Hematopoietic multipotent progenitor cell (in vitro differentiated cells): ENCODE measurements at regions not wholly inside any gene's neighbourhood (a gene's known extent, or its start where the extent isn't known, plus 50 kb on each side); places are given as distances from the start of the nearest gene placed in this dataset.

Experiments
- DNase-seq, 3 donors: peaks; one replicate each; pipeline ENCODE4 v3.0.0-alpha.2; 2011 to 2015; ENCODE audit warnings: low read depth in 2 of 3, low spot score in 2 of 3

DNA sequence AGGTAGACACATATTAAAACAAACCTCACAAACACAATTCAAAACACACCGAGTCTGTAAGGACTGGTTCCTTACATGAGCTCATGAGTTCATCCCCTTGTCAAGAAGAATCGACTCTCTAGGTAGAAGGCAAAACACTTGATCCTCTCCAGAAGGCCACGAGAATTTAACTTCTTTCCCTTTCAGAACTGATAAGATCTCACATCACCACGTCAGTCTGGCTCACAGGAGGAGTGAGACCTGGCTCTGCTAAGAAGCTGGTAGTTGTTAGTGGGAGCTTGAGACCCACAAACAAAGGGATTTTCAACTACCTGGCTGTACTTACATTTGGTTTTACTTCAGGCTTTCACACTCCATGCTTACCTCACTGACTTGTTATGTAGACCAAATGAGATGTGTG lies 459.2 kb downstream of the ARHGEF28 start:
- peak in 1 of 3 donors; percentile 4 for DNase-seq

DNA sequence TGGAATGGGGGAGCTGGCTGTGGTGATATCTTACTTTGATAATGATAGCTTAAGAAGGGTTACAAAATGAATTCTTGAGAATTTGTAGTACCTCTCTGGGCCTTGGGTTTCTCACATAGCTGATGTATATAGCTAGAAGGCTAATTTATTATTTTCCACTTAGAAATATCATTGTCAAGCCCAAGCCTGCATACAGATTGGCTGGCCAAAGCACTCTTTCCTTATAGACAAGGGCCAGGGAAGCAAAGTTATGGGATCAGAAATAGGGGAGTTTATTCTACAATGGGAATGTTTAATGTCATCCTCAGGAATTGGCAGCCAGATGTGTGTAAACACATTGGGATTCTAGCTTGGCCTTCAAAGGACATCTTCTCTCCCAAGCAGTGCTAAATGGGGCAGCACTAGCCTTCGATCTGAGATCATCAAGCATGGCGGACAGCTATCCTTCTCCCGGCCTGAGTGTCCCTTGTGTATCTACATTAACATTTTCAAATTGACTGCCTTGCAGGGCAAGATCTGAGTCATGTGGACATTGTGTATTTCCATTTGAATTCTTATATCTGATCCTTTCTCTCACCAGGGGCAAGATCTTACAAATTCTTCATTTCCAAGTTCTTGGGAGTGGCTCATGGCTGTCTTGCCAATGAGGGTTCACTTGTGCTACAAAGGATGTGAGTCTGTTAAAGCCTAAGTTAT lies 457.2 kb downstream of the ARHGEF28 start:
- DNase-seq: no peak

DNA sequence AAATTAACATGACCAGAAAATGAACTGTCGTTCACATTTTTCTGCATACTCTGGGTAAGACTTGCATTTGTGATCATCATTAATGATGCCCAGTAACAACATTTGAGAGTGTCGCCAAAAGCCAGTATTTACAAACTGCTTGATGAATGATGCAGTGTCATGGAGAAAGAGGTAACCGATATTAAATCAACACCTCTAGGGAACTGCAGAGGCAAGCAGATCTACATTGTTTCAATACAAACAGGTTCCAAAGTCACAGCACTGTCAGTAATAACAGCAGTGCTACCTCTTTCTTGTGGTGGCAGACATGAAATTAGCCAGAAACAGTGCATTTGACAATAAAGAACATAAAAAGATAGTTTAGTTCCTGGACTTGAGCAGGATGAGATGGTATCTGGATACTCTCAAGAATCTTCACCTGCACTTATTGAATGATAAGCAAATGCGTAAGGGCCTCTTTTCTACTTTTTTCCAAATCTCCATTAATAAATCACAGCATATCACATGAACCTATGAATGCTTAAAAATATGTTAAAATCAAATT lies 456.6 kb downstream of the ARHGEF28 start:
- no peak for DNase-seq

DNA sequence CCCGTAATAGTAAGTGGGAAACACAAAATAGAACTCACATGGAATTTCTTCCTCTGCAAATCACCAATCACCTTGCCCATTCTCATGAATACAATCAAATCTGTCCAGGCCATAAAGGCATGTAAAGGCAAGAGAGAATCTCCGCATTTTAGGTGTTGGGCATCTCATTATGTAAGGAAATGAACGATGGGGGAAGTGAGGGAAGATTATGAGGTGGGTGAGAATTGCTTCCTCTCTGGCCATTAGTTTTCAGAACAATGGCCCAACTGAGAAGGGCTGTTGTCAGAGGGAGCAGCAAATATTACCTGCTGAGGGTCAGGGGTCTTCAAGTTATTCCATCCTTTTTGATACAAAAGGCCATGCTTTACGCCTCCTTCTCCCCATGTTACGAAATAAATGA lies 455.1 kb downstream of the ARHGEF28 start:
- no peak for DNase-seq

DNA sequence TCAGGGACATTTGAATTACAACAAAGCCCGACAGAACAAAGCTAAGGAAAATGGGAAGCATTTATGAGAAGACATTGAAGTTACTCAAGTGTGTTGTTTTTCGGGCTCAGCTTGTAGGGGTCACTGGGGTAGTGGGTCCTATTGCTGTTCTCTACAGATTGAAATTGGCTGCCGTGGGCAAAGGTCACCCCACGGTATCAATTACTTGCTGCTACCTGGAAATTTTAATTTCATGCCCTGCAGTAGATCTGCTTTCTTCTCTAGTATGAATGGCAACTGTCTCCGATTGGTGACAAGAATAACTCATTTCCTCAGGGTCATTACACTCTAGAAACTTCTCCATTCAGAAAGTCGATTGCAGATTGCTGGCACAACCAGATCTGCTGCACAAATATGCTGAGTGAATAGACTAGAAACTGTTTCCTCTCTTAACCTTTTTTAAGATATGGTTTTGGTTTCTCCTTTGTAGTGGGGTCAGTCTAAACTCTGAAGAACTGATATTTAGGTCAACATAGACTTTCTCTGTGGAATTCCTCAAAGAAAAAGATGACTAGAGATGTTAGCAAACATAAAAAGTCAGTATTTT lies 454.1 kb downstream of the ARHGEF28 start:
- DNase-seq: no peak

DNA sequence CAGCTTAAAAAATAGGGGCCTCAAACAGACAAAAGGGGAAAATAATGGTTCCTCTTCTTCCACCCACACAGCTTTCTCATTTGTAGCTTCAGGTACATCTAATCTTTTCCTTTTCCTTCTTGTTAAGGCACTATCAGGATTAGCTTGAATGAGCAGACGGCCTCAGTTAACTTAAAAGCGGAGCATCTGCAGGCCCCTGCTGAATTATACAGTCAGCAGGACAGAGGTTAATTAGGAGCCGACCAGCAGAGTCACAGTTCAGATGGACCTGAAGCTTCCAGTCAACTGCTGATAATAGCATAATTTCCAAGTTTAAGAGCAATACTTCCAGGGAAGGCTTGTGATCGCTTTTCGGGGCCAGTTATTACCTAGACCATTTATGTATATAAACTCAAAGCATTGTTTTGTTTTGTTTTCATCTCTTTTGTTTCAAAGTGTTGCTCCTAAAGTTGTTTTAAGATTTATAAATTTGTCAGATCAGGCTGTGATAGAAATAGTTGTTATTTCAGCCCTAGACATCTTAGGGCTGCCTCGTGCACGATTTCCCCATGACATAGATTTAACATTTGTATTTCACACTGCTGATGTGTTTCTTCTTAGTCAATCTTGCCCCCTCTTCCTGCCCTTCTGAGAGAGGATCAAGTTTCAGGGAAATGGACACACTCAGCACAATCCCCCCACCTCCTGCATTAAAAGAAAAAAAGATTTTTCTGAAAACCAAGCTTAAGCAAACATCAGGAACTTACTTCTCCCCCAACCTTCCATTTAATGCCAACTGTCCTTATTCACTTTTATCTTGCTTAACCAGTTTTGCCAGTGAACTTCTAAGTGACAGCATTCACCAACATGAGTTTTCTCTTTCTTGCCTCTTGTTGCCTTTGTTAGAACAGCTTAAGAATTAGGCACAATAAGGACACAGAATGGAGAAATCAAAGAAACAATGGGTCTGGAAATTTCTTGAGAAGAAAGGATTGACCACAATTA lies 449.8 kb downstream of the ARHGEF28 start:
- DNase-seq: no peak

DNA sequence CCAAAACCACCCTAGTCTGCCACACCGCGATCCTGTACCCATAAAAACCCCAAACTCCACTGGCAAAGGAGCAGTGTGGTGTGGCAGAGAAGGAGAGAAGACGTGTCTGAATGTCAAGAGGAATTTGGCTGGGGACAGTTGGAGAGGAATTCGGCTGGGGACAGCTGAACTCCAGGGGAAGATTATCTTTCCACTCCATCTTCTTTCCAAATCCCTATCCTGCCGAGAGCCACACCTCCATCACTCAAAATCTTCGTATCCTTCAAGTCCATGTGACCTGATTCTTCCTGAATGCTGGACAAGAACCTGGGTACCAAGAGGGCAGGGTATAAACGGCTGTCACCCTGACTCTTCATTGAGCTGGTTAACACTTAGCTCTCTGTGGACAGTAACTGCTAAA lies 448.1 kb downstream of the ARHGEF28 start:
- DNase-seq: no peak

DNA sequence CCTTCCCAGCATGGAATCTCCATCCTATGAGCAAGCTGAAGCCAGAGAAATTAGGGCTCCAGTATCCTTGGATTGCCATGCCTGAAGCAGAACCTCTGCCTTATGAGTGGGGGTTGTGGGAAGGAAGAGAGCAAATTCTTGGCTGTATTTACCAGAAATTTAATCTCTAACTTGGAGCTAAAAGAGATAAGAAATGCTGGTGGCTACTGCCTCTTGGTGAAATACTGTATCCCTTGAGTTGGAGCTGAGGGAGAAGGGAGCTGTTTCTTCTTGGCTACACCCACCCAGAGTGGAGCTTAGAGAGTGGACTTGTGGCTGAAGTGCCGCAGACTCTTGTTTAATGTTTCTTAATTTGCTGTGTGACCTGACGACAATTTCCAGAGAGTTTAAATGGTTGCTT lies 447.3 kb downstream of the ARHGEF28 start:
- no peak for DNase-seq

DNA sequence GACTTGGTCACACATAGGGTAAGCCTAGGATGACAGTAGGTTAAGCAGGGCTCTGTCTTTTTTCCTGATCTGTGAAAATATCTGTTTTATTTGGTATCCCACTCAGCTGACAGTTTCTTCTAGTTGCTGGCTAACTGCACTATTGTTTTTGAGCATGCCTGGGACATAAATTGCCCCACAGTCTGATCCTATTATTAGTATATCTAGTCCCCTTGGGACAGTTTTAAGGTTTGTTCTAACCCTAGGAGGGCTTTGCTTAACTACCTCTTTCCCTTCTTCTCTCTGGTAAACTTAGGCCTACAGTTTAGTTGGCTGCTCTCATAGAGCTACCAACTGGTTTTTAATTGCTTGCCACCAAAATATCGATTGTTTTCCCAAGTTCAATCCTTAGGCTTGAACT lies 446.6 kb downstream of the ARHGEF28 start:
- DNase-seq: no peak

DNA sequence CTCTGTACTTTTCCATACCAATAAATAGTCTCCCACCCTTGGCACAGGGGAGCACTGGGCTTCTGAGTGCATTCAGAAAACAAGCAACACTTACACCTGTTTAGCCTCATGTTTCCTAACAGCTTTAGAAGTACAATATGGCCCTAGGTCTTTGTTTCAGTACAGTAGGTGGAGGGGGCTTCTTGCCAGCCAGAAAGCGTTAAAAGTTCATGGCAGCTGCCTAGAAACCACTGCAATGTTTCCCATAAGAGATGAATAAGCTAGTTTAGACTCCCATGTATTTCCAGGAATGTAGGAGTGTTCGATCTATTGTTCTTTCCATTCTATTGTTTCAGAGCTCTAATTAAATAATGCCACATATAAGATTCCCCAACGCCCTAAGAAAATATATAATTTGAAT lies 444.8 kb downstream of the ARHGEF28 start:
- DNase-seq: no peak

DNA sequence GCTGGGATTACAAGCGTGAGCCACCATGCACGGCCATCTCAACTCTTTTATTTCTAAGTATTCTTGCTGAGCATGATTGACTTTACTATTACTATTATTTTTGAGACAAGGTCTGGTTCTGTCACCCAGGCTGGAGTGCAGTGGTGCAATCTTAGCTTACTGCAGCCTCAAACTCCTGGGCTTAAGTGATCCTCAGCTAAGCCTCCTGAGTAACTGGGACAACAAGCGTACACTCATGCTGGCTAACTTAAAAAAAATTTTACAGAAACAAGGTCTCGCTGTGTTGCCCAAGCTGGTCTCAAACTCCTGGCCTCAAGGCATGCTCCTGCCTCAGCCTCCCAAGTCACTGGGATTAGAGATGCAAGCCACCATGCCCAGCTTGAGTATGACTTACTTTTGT lies 443.7 kb downstream of the ARHGEF28 start:
- DNase-seq: no peak

DNA sequence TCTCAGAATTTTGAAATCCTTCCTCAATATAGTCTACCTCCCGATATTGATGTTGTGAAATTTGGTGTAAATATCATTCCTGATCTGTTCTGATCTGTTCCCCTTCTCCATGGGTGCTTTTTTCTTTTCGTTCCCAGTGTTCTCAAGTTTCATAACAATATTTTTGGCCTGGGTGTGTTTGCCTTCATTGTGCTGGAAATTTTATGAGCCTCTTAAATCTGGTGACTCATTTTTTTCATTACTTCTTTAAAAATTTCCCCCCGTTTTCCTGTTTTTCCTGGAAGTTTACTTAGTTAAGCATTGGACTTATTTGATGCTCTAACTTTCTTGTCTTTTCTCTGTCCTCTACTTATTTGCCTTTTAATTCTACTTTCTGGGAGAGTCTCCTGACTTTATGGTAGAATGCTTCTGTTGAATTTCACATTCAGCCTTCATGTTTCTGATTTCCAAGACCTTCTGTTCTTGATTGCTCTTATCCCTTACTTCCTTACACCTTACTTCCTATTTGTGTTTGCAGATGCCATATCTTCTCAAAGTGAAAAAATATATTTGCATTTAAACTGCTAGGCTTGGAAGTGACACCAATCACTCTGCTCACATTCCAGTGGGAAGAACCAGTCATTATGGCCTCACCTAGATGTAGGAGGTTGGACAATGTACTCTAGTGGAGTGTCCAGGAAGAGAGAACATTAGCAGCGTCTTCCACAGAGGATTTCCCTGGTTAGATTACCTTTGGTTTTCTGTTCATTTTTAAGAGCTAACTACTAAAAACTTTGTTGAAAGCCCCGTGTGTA lies 441.9 kb downstream of the ARHGEF28 start:
- DNase-seq: no peak

DNA sequence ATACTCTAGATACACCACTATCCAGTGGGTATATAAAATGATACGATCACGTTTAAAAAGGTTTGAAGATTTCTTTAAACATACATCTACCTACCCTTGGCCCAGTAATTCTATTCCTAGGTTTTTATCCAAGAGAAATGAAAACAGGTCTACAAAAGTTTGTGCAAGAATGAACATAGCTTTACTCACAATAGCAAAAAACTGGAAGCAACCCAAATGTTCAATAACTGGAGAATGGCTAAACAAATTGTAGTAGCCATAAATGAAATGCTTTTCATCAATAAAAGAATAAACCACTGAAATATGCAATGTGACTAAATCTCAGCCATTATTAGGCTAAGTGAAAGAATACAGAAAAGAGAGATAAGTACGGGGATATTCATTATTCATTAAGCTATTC lies 438.9 kb downstream of the ARHGEF28 start:
- no peak for DNase-seq

DNA sequence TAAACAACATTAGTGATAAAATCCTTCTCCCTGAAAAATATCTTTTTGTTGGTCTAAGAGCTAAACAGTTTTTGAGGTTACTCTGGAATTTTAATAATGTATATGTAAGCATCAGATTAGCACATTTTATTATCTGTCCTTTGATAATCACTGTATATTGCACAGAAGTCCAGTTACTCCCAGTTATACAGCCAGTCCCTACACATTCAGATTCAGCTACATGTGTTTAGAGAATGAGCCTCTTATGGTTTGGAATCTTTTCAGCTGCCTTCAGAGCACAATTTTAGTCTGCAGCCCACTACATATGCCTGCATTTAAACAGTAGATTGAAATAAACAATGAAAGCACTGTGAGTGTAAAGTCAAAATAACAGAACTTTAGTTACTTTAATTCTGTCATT lies 438.2 kb downstream of the ARHGEF28 start:
- DNase-seq: no peak

DNA sequence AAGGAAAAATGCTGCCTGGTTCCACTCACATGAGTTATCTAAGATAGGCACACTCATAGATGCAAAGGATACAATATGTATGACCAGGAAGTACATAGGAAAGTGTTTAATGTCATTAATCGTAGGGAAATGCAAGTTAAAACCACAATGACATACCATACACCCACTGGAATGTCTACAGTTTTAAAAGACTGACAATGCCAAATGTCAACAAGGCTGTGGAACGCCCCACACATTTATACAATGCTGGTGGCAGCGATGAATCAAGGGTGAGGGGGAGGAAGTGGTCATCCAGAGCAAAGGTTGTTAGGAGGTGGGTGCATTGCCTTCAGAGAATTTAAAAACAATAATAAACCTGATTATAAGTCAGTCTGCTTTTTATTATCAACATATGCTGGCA lies 437.8 kb downstream of the ARHGEF28 start:
- no peak for DNase-seq

DNA sequence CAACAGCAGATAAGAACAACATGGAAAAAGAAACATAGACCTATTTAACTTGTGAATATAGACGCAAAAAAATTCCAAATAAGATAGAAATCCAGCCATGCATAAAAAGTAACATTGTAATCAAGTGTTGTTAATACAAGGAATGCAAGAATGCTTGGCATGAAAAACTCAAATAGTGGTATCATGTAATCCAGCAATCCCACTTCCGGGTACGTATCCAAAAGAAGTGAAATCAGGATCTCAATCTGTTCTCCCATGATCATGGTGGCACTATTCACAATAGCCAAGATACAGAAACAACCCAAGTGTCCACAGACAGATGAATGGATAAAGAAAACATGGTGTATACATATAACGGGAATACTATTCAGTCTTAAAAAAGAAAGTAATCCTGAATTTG lies 437.4 kb downstream of the ARHGEF28 start:
- DNase-seq: no peak

DNA sequence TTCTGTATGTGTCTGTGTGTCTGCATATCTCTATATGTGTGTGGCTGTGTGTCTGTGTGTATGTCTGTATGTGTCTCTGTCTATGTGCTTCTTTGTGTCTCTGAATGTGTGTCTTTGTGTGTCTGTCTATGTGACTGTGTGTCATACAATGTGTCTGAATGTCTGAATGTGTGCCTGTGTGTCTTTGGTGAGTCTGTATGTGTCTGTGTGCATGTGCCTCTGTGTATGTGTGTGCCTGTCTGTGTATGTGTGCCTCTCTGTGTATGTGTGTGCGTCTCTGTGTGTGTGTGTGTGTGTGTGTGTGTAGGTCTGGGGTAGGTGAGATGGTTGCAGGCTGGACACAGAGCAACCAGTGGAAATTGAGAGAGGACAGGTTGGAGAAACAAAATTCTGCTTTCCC lies 435.3 kb downstream of the ARHGEF28 start:
- DNase-seq: no peak

DNA sequence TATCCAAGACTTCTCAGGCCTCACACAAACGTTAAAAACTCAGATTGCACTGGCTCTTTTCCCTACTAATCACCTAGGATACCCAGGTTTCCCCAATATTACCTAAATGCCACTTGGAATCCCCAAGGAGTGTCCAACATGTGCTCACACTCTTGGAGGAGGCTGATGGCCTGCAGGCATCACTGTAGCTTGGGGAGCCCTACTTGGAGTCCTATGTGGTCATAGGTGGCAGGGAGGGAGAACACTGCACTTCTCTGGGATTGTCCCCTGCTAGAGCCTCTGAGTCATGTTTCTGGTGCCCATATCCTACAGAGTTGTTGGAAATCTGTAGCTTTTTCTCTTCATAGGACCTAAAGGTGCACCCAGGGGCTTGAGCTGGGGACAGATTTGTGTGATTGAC lies 433.7 kb downstream of the ARHGEF28 start:
- no peak for DNase-seq

DNA sequence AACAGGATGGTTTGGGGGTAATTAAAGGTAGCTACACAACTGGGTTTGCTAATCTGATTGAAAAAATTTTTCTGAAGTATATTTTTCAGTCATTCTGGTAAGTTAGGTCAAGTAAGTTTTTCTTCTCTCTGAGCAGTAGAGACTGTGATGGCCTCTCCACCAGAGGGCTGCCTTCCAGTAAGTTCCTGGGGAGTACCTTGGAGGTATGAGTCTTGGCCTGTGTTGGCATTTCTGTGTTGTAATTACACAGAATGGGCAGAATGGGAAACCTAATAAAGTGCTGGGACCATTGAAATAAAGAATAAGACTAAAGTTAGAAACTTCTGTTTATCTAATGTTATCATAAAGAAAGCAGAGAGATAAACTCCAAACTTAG lies 430.8 kb downstream of the ARHGEF28 start:
- peak in 2 of 3 donors; percentile 20 to 32 for DNase-seq

DNA sequence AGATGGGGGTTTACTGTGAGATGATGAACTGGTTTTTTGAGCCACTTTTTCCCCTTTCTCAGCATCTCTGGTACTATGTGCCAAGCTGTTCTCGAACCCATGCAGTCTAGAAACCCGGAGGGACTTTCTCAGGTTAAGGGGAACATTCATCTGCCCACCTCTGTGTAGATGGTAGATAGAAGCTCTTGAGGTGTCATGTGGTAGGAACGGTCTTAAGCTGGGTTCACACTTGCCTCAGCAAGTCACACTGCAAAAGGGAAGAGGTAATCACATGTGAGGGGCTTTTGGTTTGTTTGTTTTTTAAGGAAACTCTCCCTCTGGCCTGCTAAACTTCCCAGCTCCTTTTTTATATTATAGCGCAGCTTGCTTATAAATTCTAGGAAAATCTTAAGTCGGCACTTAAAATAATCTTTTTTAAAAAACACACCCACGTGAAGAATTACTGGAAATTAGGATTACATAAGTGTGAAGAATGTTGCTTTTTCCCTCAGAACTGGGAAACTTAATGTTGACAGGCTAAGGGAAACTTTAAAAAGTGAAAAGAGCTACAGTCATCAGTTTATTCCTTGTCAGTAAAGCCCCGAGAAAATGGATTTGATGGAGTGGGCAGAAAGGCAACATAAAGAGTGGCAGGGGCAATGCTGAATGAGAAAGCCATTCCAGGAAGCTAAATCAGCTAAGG lies 430.3 kb downstream of the ARHGEF28 start:
- no peak for DNase-seq
